ENCODE measurements at regions not wholly inside any gene's neighbourhood (a gene's known extent, or its start where the extent isn't known, plus 50 kb on each side); places are given as distances from the start of the nearest gene placed in this dataset.

DNA sequence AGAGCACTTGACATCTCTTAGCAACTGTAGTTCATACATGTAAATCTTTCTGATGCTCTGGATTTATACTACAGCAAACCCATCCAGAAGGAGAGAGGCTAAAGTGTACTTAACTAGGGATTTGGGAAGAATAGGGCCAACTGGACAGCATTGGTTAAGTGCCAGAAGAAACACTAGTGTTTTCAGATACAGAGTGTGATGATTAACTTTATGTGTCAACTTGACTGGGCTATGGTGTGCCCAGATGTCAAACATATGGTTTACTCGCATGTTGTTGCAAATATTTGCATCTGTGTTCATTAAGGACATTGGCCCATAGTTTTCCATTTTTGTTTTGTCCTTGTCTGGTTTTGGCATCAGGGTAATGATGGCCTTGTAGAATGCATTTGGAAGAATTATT, 384.7 kb upstream of the KCND2 start:
- in situ Hi-C loops (cut with MboI; ENCODE audit: low sequenced_read_pairs), result no loop called here
- no peak overlapping the region for H3K4me2 ChIP-seq (ENCODE audit: low read depth, low read length)

More for the DNA sequence above, 384.7 kb upstream of the KCND2 start:
- no peak overlapping the region for H4K5ac ChIP-seq (ENCODE audit: low read depth, low read length)
- H3K27ac ChIP-seq (ENCODE audit: insufficient read depth, low read length), result no peak overlapping the region
- no peak overlapping the region for H2BK20ac ChIP-seq (ENCODE audit: low read depth, low read length)
- POLR2A ChIA-PET (ENCODE audit: unreplicated experiment), result no interaction called here
- H3K23ac ChIP-seq (ENCODE audit: low read depth, low read length), result no peak overlapping the region
- H2AK9ac ChIP-seq (replicated peaks; ENCODE audit: low read depth, low read length, poor library complexity), result no peak overlapping the region
- H4K8ac ChIP-seq (ENCODE audit: low read depth in 2 of 2, low read length in 2 of 2), result no peak overlapping the region
- no peak overlapping the region for H3K14ac ChIP-seq (replicated peaks; ENCODE audit: low read depth, low read length)
- no peaks in the 10 kb centered on the region for H3K9me3 ChIP-seq (ENCODE audit: control insufficient read depth, insufficient read depth, low read length)
- BruUV-seq (replicated peaks), result no TSS peak
- H2BK5ac ChIP-seq (ENCODE audit: low read depth, low read length, poor library complexity, severe bottlenecking), result no peak overlapping the region
- H4K91ac ChIP-seq (ENCODE audit: insufficient read depth, low read depth, low read length), result no peak overlapping the region
- TF ChIP-seq MAZ (IDR thresholded peaks at IDR 0.05; ENCODE audit: borderline replicate concordance, low read depth, low read length) (no peak), RFX5 (IDR thresholded peaks at IDR 0.05; ENCODE audit: low read depth, low read length) (no peak), MXI1 (IDR thresholded peaks at IDR 0.05; ENCODE audit: borderline replicate concordance, low read depth, low read length) (no peak), SMC3 (IDR thresholded peaks at IDR 0.05; ENCODE audit: low read depth, low read length) (no peak)
- TF ChIP-seq, protein P1, sequence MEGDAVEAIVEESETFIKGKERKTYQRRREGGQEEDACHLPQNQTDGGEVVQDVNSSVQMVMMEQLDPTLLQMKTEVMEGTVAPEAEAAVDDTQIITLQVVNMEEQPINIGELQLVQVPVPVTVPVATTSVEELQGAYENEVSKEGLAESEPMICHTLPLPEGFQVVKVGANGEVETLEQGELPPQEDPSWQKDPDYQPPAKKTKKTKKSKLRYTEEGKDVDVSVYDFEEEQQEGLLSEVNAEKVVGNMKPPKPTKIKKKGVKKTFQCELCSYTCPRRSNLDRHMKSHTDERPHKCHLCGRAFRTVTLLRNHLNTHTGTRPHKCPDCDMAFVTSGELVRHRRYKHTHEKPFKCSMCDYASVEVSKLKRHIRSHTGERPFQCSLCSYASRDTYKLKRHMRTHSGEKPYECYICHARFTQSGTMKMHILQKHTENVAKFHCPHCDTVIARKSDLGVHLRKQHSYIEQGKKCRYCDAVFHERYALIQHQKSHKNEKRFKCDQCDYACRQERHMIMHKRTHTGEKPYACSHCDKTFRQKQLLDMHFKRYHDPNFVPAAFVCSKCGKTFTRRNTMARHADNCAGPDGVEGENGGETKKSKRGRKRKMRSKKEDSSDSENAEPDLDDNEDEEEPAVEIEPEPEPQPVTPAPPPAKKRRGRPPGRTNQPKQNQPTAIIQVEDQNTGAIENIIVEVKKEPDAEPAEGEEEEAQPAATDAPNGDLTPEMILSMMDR (conservative IDR thresholded peaks at IDR 0.05; ENCODE audit: low read depth, low read length), result no peak
- no peaks in the 10 kb centered on the region for H3K27me3 ChIP-seq (ENCODE audit: control insufficient read depth, insufficient read depth, low read length)
- H2BK120ac ChIP-seq (ENCODE audit: low read depth, low read length), result no peak overlapping the region
- no peak overlapping the region for H3K56ac ChIP-seq (ENCODE audit: extremely low read depth, insufficient read depth, low read length)
- dilution Hi-C loops (cut with HindIII; ENCODE audit: low sequenced_read_pairs, unreplicated experiment) (no loop called here), intact Hi-C loops (cut with micrococcal nuclease) (no loop called here)
- H3K36me3 ChIP-seq (ENCODE audit: control insufficient read depth, insufficient read depth, low read length), result no peaks in the 10 kb centered on the region
- no peaks in the 10 kb centered on the region for H3K9me1 ChIP-seq (ENCODE audit: insufficient read depth, low read length)
- no peaks in the 10 kb centered on the region for H3K79me1 ChIP-seq (ENCODE audit: low read depth in 1 of 2, low read length in 2 of 2)
- H3K4me1 ChIP-seq (ENCODE audit: control insufficient read depth, insufficient read depth, low read length), result no peaks in the 10 kb centered on the region
- no peak overlapping the region for H3K9ac ChIP-seq (ENCODE audit: low read depth, low read length)
- no peak overlapping the region for H2BK15ac ChIP-seq (ENCODE audit: low read depth, low read length)
- no peak overlapping the region for H3K18ac ChIP-seq (ENCODE audit: low read depth, low read length)
- CTCF ChIA-PET, result no interaction called here
- DNase-seq (no peak), ATAC-seq (ENCODE audit: low read depth) (no peak)
- WGBS, 2 experiments (ENCODE audit: extremely low coverage in 2 of 2, insufficient read length in 1 of 2), result 0% methylated on average over 1 of the region's 1 CpG; no CpG with 5 or more reads in 1 of the 2 experiments
- H3K4ac ChIP-seq (ENCODE audit: low read depth, low read length), result no peak overlapping the region
- H2AK5ac ChIP-seq (ENCODE audit: low read depth, low read length), result no peak overlapping the region
- H4K20me1 ChIP-seq (ENCODE audit: insufficient read depth, low read length), result no peaks in the 10 kb centered on the region
- H2AFZ ChIP-seq (replicated peaks; ENCODE audit: low read length, poor library complexity), result no peak overlapping the region
- H3K4me3 ChIP-seq (ENCODE audit: insufficient read depth, low read depth, low read length), result no peak overlapping the region

Measured in IMR-90 (cell line).